ENCODE measurements at regions not wholly inside any gene's neighbourhood (a gene's known extent, or its start where the extent isn't known, plus 50 kb on each side); places are given as distances from the start of the nearest gene placed in this dataset.

- Histone ChIP-seq H3K36me3 (replicated peaks in 1 of 2; ENCODE audit: control insufficient read depth in 1 of 2, insufficient read depth in 2 of 2, low read length in 2 of 2) (no peaks in the 10 kb centered on the region), H3K9ac (ENCODE audit: insufficient read depth, low read depth, low read length) (no peak overlapping the region), H3K4me1 (ENCODE audit: insufficient read depth, low read length) (no peaks in the 10 kb centered on the region), H3K9me3 (ENCODE audit: low read length) (no peaks in the 10 kb centered on the region), H3K4me2 (ENCODE audit: low read depth, low read length) (no peak overlapping the region), H4K20me1 (ENCODE audit: insufficient read depth, low read length) (no peaks in the 10 kb centered on the region), H2AFZ (ENCODE audit: low read length) (no peak overlapping the region), H3K27me3 (ENCODE audit: control insufficient read depth in 1 of 2, insufficient read depth in 2 of 2, low read length in 2 of 2) (peaks cover 0 to 4% of the 10 kb centered on the region in 2 experiments; a peak in 1 of 5 replicates), H3K27ac (ENCODE audit: extremely low read length, insufficient read depth, low read length) (no peak overlapping the region), H3K79me2 (ENCODE audit: insufficient read depth, low read length) (no peaks in the 10 kb centered on the region), H3K4me3 (replicated peaks in 1 of 3; ENCODE audit: insufficient read depth in 1 of 3, low read depth in 2 of 3, low read length in 3 of 3) (no peak overlapping the region)
- no peak for TF ChIP-seq ZNF777 (CRISPR knock-in tag; IDR thresholded peaks at IDR 0.05)
- no peak for TF ChIP-seq SRY (CRISPR knock-in tag; IDR thresholded peaks at IDR 0.05)
- TF ChIP-seq GRHL1 (CRISPR knock-in tag; conservative IDR thresholded peaks at IDR 0.05) = no peak
- TF ChIP-seq ZNF850 (CRISPR knock-in tag; conservative IDR thresholded peaks at IDR 0.05) = no peak
- TF ChIP-seq BCL3 (CRISPR knock-in tag; IDR thresholded peaks at IDR 0.05) = no peak
- TF ChIP-seq SYNCRIP (IDR thresholded peaks at IDR 0.05; ENCODE audit: insufficient read depth, low read depth, low read length) = no peak
- no peak for TF ChIP-seq ARNTL (CRISPR knock-in tag; IDR thresholded peaks at IDR 0.05)
- POLR2A ChIA-PET = no interaction called here
- no peak for FAIRE-seq
- CTCF ChIA-PET (ENCODE audit: low intra/inter-chr PET ratio, low total read pairs) = no interaction called here
- BruUV-seq (replicated peaks) = no TSS peak
- in situ Hi-C loops (cut with HindIII; ENCODE audit: extremely low pct_ligation_motif_present, low pct_unique_long_range_greater_than_20kb) (no loop called here), intact Hi-C loops (cut with micrococcal nuclease; ENCODE audit: unreplicated experiment) (no loop called here)
- no peak for ATAC-seq
- 0% methylated on average over 4 of the region's 4 CpGs for WGBS (ENCODE audit: low lambda C conversion rate)
- no peak for DNase-seq (ENCODE audit: low spot score)
These were observed 53.8 kb upstream of the KCNA3 start for GRCh38 chr1:110728388-110729001.
